ENCODE measurements at regions not wholly inside any gene's neighbourhood (a gene's known extent, or its start where the extent isn't known, plus 50 kb on each side); places are given as distances from the start of the nearest gene placed in this dataset.
"Not testable (repeated sequence)": the region's sequence is repeated elsewhere in the genome, so short reads cannot be mapped to it uniquely, and the experiment has no call there.

- no peaks in the 10 kb centered on the region for H3K9me3 ChIP-seq (ENCODE audit: control insufficient read depth, insufficient read depth, low read length)
- no peaks in the 10 kb centered on the region for H3K79me2 ChIP-seq (ENCODE audit: control insufficient read depth, low read length)
- H3K4me3 ChIP-seq (ENCODE audit: low read length), result no peak overlapping the region
- no peak overlapping the region for H3K27ac ChIP-seq (ENCODE audit: low read depth, low read length)
- H3F3A ChIP-seq (ENCODE audit: control insufficient read depth, insufficient read depth), result no peaks in the 10 kb centered on the region
- no peaks in the 10 kb centered on the region for H3K36me3 ChIP-seq (ENCODE audit: control insufficient read depth, low read length)
- TF ChIP-seq EZH2phosphoT487 (IDR thresholded peaks at IDR 0.05; ENCODE audit: borderline replicate concordance, low read length) (no peak), CTCF (IDR thresholded peaks at IDR 0.05; ENCODE audit: low read depth, low read length, poor library complexity, severe bottlenecking) (peak; percentile 50)
- H3K9me2 ChIP-seq (replicated peaks; ENCODE audit: control insufficient read depth, low read length), result no peaks in the 10 kb centered on the region
- no peak overlapping the region for H3K4me2 ChIP-seq (ENCODE audit: low read length)
- no peaks in the 10 kb centered on the region for H4K20me1 ChIP-seq (ENCODE audit: control insufficient read depth, insufficient read depth, low read depth, low read length)
- no peaks in the 10 kb centered on the region for H3K27me3 ChIP-seq (ENCODE audit: control insufficient read depth, low read length)
- no peaks in the 10 kb centered on the region for H3K4me1 ChIP-seq (ENCODE audit: control insufficient read depth, low read length)
Observed at GRCh38 chr5:91928754-91929521, 545.8 kb upstream of the ARRDC3 start.

GRCh38 chr5:91927439-91927838 is 544.3 kb upstream of the ARRDC3 start:
- Histone ChIP-seq H3F3A (ENCODE audit: control insufficient read depth, insufficient read depth) (no peaks in the 10 kb centered on the region), H4K20me1 (ENCODE audit: control insufficient read depth, insufficient read depth, low read depth, low read length) (no peaks in the 10 kb centered on the region), H3K79me2 (ENCODE audit: control insufficient read depth, low read length) (no peaks in the 10 kb centered on the region), H3K36me3 (ENCODE audit: control insufficient read depth, low read length) (no peaks in the 10 kb centered on the region), H3K27me3 (ENCODE audit: control insufficient read depth, low read length) (no peaks in the 10 kb centered on the region), H3K4me1 (ENCODE audit: control insufficient read depth, low read length) (no peaks in the 10 kb centered on the region), H3K4me3 (ENCODE audit: low read length) (no peak overlapping the region), H3K27ac (ENCODE audit: low read depth, low read length) (no peak overlapping the region), H3K4me2 (ENCODE audit: low read length) (no peak overlapping the region), H3K9me2 (replicated peaks; ENCODE audit: control insufficient read depth, low read length) (no peaks in the 10 kb centered on the region), H3K9me3 (ENCODE audit: control insufficient read depth, insufficient read depth, low read length) (no peaks in the 10 kb centered on the region)
- TF ChIP-seq CTCF (IDR thresholded peaks at IDR 0.05; ENCODE audit: low read depth, low read length, poor library complexity, severe bottlenecking) (no peak), EZH2phosphoT487 (IDR thresholded peaks at IDR 0.05; ENCODE audit: borderline replicate concordance, low read length) (no peak)

- Histone ChIP-seq H3K9me3 (ENCODE audit: control insufficient read depth, insufficient read depth, low read length) (no peaks in the 10 kb centered on the region), H3F3A (ENCODE audit: control insufficient read depth, insufficient read depth) (no peaks in the 10 kb centered on the region), H4K20me1 (ENCODE audit: control insufficient read depth, insufficient read depth, low read depth, low read length) (no peaks in the 10 kb centered on the region), H3K79me2 (ENCODE audit: control insufficient read depth, low read length) (no peaks in the 10 kb centered on the region), H3K27me3 (ENCODE audit: control insufficient read depth, low read length) (no peaks in the 10 kb centered on the region), H3K36me3 (ENCODE audit: control insufficient read depth, low read length) (no peaks in the 10 kb centered on the region), H3K4me3 (ENCODE audit: low read length) (no peak overlapping the region), H3K9me2 (replicated peaks; ENCODE audit: control insufficient read depth, low read length) (no peaks in the 10 kb centered on the region), H3K27ac (ENCODE audit: low read depth, low read length) (no peak overlapping the region), H3K4me2 (ENCODE audit: low read length) (no peak overlapping the region), H3K4me1 (ENCODE audit: control insufficient read depth, low read length) (no peaks in the 10 kb centered on the region)
- no peak for TF ChIP-seq CTCF (IDR thresholded peaks at IDR 0.05; ENCODE audit: low read depth, low read length, poor library complexity, severe bottlenecking)
- no peak for TF ChIP-seq EZH2phosphoT487 (IDR thresholded peaks at IDR 0.05; ENCODE audit: borderline replicate concordance, low read length)
Observed at GRCh38 chr5:91925249-91925648, 542.1 kb upstream of the ARRDC3 start.

- not testable (repeated sequence) for H3K27me3 ChIP-seq (ENCODE audit: control insufficient read depth, low read length)
Observed at GRCh38 chr5:91917037-91917814, 534.1 kb upstream of the ARRDC3 start.

More at GRCh38 chr5:91917037-91917814, 534.1 kb upstream of the ARRDC3 start:
- not testable (repeated sequence) for H3K27ac ChIP-seq (ENCODE audit: low read depth, low read length); H3F3A ChIP-seq (ENCODE audit: control insufficient read depth, insufficient read depth); H3K9me3 ChIP-seq (ENCODE audit: control insufficient read depth, insufficient read depth, low read length); H3K4me3 ChIP-seq (ENCODE audit: low read length); H3K4me2 ChIP-seq (ENCODE audit: low read length); H3K79me2 ChIP-seq (ENCODE audit: control insufficient read depth, low read length); H3K36me3 ChIP-seq (ENCODE audit: control insufficient read depth, low read length); H3K4me1 ChIP-seq (ENCODE audit: control insufficient read depth, low read length); H4K20me1 ChIP-seq (ENCODE audit: control insufficient read depth, insufficient read depth, low read depth, low read length); H3K9me2 ChIP-seq (replicated peaks; ENCODE audit: control insufficient read depth, low read length)

Data from DOHH2 (cell line).